AG08396 (cell line): ENCODE measurements at regions not wholly inside any gene's neighbourhood (a gene's known extent, or its start where the extent isn't known, plus 50 kb on each side); places are given as distances from the start of the nearest gene placed in this dataset.
"Not testable (repeated sequence)": the region's sequence is repeated elsewhere in the genome, so short reads cannot be mapped to it uniquely, and the experiment has no call there.

Source experiments
- DNase-seq: peaks from one replicate; pipeline ENCODE4 v3.0.0; 2012; ENCODE audit warnings: low spot score, mixed read lengths

- no peak for DNase-seq
Measured at GRCh38 chr6:120804612-120805011, 529.7 kb downstream of the TBC1D32 start.

- no peak for DNase-seq
Measured at GRCh38 chr6:120786682-120787081, 547.6 kb downstream of the TBC1D32 start.

DNA sequence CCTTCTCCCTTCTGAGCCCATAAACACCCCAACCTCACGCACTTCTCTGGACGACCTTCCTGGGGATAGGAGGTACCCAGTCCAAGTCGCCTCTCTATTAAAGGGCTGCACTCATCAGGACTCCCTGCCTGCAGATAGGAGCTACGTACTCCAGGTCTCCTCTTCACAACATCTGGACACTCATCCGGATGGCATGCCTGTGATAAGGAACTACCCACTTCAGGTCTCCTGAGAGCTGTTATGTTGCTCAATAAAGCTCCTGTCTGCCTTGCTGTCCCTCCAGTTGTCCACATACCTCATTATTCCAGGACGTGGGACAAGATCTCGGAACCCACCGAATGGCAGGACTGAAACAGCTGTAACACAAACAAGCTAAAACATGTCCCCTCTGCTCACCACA is 548.0 kb downstream of the TBC1D32 start:
- DNase-seq = no peak

GRCh38 chr6:120785459-120786086 is 548.7 kb downstream of the TBC1D32 start:
- no peak for DNase-seq

- DNase-seq = no peak
Measured at GRCh38 chr6:120779441-120779840, 554.8 kb downstream of the TBC1D32 start.

DNA sequence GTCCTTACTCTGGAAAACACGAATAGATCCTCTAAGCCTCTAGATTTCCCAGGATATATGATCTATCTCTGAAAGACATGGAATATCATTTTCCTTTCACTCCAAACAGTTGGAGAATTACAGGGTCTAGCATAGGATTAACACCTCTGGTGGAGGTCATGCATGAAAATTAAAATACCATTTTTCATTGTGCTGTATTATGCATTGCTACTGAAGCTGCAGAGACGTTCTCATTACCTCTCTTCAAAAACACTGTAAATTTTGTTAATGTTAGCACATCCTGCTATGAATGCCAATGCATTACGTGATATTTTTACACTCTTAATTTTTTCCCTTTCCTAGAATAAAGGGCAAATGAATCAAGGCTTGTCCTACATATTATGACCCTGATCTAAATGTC is 558.6 kb downstream of the TBC1D32 start:
- no peak for DNase-seq

DNA sequence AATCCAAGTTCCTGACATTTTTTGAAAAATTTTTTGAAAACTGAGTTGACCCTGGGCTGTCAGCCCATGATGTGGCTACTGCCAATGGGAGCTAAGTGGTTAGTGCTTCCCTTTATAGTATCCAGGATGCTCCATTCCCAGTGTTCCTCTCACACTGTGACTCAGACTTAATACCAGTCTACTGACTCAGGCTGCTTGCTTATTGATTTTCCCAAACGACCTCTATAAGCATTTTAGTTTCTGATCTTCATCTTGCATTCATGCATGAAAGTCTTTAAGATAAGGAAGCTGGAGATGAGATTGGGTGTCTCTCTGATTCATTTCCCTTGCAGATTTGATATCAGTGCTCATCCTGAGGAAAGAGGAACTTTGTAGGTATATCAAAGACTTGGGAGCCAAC is 560.0 kb downstream of the TBC1D32 start:
- no peak for DNase-seq

GRCh38 chr6:120771019-120771418 is 563.3 kb downstream of the TBC1D32 start:
- DNase-seq = no peak

DNA sequence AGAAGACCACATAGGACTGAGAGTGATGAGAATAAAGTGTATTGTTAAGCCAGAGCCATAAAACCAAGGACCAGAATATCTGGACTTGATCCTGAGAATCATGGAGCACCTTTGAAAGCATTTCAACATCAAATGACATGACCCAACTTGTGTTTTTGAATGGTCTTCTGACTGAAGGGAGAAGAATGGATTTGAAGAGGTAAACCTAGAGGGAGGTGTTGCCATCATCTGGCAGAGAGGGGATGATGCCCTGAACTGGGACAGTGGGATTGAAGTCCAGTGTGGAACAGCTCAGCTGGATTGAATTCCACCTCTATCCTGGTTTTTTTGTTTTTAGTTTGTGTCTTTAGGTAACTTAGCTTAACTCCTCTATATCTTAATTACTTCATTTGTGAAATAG is 570.0 kb downstream of the TBC1D32 start:
- DNase-seq = no peak

DNA sequence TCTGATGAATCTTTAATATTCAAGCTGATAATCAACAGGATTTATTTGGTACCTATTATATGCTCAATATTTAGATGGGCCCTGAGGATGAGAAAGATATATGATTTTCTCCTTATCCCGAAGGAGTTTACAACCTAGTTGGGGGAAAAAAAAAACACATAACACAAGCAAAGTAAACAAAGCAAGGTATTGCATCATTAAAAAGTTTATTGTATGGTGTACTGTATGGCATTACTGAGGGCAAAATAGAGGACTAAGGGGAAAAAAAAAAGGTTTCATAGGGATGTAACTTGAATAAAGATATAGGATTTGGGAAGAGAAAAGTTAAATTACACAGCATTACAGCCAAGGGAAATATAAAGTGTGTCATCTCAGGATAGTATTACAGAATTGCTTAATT is 574.7 kb downstream of the TBC1D32 start:
- DNase-seq = no peak

- DNase-seq = not testable (repeated sequence)
Measured at GRCh38 chr6:120748574-120748973, 585.7 kb downstream of the TBC1D32 start.

DNA sequence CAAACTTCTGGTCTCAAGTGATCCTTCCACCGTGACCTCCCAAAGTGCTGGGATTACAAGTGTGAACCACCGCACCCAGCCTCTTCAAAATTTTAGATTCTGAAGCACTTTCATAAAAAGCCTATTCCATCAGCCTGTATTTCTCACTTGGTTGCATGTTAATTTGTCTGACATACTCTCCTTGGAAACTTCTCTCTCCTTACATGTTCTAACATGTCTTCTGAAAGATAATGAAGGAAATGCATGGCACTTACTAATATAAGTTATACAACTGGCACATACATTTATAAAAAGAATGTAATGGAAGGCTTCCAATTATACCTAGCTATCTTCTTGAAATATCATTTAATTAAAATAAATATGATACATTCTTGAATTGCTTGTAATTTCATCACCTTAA is 597.5 kb downstream of the TBC1D32 start:
- no peak for DNase-seq

DNA sequence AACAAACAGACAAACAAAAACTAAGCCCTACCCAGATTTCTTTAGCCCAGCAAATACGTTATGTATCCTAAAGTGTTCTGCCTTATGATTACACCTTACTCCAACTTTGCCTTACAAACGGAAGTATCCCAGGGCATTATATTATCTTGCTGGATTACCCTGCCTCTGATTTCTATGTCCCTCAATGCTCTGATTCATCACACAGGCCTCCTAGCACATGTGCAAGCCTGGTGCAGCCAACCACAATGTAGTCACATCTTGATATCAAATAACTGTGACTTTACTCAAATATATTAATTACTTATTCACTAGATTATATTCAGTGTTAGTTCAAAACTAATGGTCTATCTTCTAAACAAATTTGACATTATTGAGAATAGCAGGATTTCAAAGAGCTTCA is 598.6 kb downstream of the TBC1D32 start:
- no peak for DNase-seq

DNA sequence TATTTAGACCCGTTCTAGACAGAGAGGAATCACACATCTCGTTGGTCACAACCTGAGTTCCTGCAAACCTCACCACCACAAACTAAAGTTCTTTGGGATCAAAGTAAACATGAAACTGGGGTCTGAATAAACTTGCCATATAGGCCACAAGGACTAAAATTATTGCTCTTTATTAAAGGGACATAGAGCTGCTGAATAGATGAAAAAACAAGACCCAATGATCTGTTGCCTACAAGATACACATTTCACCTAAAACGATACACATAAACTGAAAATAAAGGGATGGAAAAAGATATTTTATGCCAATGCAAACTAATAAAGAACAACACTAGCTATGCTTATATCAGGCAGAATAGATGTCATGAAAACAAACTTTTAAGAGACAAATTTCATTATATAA is 623.0 kb downstream of the TBC1D32 start:
- DNase-seq = no peak

DNA sequence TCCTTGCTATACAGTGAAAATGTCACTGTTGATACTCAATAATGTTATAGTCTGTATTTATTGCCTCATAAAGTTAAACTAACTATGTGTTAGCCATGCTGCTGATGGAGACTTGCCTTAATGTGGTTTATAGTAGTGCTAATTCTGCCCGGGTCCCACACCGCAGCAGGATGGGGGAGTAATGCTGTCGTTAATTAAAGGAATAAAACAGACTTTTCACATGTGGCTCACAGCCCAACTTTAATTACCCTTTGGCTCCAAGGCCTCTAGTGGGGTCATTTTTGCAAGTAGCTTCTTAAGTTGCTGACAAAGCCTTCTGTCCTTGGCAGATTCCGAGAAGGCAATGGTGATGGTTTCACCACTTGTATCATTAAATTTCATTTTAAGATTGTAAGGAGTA is 634.3 kb downstream of the TBC1D32 start:
- no peak for DNase-seq

- DNase-seq = no peak
Measured at GRCh38 chr6:120686492-120686891, 647.8 kb downstream of the TBC1D32 start.

DNA sequence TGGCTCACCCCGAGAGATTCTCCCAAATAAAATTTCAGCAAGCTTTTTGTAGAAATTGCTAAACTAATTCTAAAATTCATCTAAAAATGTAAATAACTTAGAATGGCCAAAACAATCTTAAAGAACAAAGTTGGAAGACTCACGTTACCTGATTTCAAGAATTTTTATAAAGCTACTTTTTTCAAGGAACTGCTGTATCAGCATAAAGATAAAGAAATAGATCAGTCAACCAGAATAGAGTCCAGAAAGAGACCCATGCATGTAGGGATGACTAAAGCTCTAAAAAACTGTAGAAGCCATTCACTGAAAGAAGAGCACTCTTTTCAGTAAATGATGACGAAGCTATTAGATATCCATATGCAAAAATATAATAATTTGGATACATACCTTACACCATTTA is 652.1 kb downstream of the TBC1D32 start:
- DNase-seq = no peak

- DNase-seq = no peak
Measured at GRCh38 chr6:120681204-120681603, 653.1 kb downstream of the TBC1D32 start.

DNA sequence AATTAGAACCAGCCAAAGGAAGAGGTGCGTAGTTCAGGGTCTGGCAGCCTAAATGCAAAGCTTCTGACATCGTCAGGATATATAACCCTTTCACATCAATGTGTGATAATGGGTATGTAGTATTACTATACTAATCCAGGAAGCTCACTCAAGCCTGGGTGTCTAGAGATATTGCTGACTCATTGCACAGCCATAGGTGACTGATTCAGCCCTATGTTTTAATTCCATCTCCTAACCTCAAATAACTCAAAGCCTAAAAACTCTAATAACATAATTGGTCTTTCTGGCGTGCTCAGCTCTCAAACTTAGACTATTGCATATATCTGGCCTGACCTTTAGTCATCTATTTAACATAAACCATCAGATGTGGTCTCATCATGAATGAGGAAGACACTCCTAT is 658.4 kb downstream of the TBC1D32 start:
- DNase-seq = no peak

- no peak for DNase-seq
Measured at GRCh38 chr6:120671519-120671918, 662.8 kb downstream of the TBC1D32 start.

GRCh38 chr6:120652506-120652905 is 681.8 kb downstream of the TBC1D32 start:
- DNase-seq = no peak

DNA sequence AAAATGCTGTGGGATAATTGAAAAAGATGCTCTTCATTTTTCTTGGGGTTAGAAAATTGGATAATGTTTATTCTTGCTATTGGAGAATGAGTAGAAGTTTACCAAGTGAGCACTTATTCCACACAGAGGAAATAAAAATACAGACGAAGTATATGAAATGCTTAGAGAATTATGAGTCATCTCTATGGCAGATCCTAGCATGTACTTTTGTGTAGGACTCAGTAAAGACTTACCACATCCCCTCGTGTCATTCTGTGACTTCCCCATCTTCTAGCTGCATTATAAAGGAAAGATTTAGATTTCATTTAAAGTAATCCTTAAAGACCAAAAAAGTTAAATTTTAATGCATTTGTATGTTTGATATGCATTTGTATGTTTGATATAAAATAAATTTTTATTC is 685.6 kb downstream of the TBC1D32 start:
- no peak for DNase-seq

DNA sequence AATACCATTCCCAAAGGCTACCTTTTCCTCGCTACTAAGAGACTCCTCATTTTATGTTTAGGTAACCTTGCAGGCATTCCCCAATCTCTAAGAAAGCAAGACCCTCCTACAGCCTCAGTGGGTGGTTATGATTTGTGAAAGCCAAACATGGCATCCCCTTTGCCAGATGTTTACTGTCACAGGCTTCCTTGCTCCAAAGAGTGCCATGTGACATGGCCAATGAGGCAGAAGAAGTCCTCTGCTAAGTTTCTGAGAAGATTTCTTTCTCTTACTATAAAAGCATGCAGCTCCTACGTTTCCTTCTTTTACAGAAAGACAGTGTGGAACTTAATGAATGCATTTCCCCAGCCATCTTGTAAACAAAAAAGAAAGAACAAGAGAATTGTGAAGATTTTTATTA is 688.2 kb downstream of the TBC1D32 start:
- DNase-seq = no peak

- no peak for DNase-seq
Measured at GRCh38 chr6:120632975-120633374, 701.3 kb downstream of the TBC1D32 start.

- no peak for DNase-seq
Measured at GRCh38 chr6:120627612-120628011, 706.7 kb downstream of the TBC1D32 start.
